ENCODE measurements at regions not wholly inside any gene's neighbourhood (a gene's known extent, or its start where the extent isn't known, plus 50 kb on each side); places are given as distances from the start of the nearest gene placed in this dataset.
"Not testable (repeated sequence)": the region's sequence is repeated elsewhere in the genome, so short reads cannot be mapped to it uniquely, and the experiment has no call there.

- no peak for DNase-seq (ENCODE audit: low read depth in 2 of 2)
These were observed 148.2 kb upstream of the GOT2 start for GRCh38 chr16:58882292-58882691.

GRCh38 chr16:58878641-58879040 is 144.5 kb upstream of the GOT2 start:
- not testable (repeated sequence) for DNase-seq (ENCODE audit: low read depth in 2 of 2)

- DNase-seq (ENCODE audit: low read depth in 2 of 2): no peak
These were observed 132.8 kb upstream of the GOT2 start for GRCh38 chr16:58866935-58867334.

- no peak for DNase-seq (ENCODE audit: low read depth in 2 of 2)
These were observed 129.6 kb upstream of the GOT2 start for GRCh38 chr16:58863761-58864160.

- no peak for DNase-seq (ENCODE audit: low read depth in 2 of 2)
These were observed 128.9 kb upstream of the GOT2 start for GRCh38 chr16:58863042-58863441.

- DNase-seq (ENCODE audit: low read depth in 2 of 2): no peak
These were observed 128.4 kb upstream of the GOT2 start for GRCh38 chr16:58862334-58863021.

- DNase-seq (ENCODE audit: low read depth in 2 of 2): no peak
These were observed 126.0 kb upstream of the GOT2 start for GRCh38 chr16:58859958-58860669.

GRCh38 chr16:58858577-58858976 is 124.5 kb upstream of the GOT2 start:
- not testable (repeated sequence) for DNase-seq (ENCODE audit: low read depth in 2 of 2)

- no peak for DNase-seq (ENCODE audit: low read depth in 2 of 2)
These were observed 121.3 kb upstream of the GOT2 start for GRCh38 chr16:58855291-58855863.

GRCh38 chr16:58853854-58854791 is 120.0 kb upstream of the GOT2 start:
- DNase-seq (ENCODE audit: low read depth in 2 of 2): no peak

- no peak for DNase-seq (ENCODE audit: low read depth in 2 of 2)
These were observed 116.5 kb upstream of the GOT2 start for GRCh38 chr16:58850678-58851020.

GRCh38 chr16:58850019-58850677 is 116.0 kb upstream of the GOT2 start:
- no peak for DNase-seq (ENCODE audit: low read depth in 2 of 2)

GRCh38 chr16:58848662-58849002 is 114.5 kb upstream of the GOT2 start:
- DNase-seq (ENCODE audit: low read depth in 2 of 2): no peak

GRCh38 chr16:58847902-58848661 is 114.0 kb upstream of the GOT2 start:
- DNase-seq (ENCODE audit: low read depth in 2 of 2): no peak

- DNase-seq (ENCODE audit: low read depth in 2 of 2): not testable (repeated sequence)
These were observed 112.1 kb upstream of the GOT2 start for GRCh38 chr16:58846226-58846625.

GRCh38 chr16:58843675-58844074 is 109.6 kb upstream of the GOT2 start:
- DNase-seq (ENCODE audit: low read depth in 2 of 2): no peak

GRCh38 chr16:58842746-58843145 is 108.6 kb upstream of the GOT2 start:
- DNase-seq (ENCODE audit: low read depth in 2 of 2): no peak

- no peak for DNase-seq (ENCODE audit: low read depth in 2 of 2)
These were observed 108.0 kb upstream of the GOT2 start for GRCh38 chr16:58842156-58842555.

GRCh38 chr16:58837950-58838349 is 103.8 kb upstream of the GOT2 start:
- DNase-seq (ENCODE audit: low read depth in 2 of 2): no peak

GRCh38 chr16:58836427-58836826 is 102.3 kb upstream of the GOT2 start:
- DNase-seq (ENCODE audit: low read depth in 2 of 2): no peak

- DNase-seq (ENCODE audit: low read depth in 2 of 2): no peak
These were observed 98.3 kb upstream of the GOT2 start for GRCh38 chr16:58832386-58832895.
